HEK293 (cell line): ENCODE measurements at regions not wholly inside any gene's neighbourhood (a gene's known extent, or its start where the extent isn't known, plus 50 kb on each side); places are given as distances from the start of the nearest gene placed in this dataset.

Experiments used
- CTCF ChIA-PET: fragments of 350-600 bp; formaldehyde crosslinking; extraction: SDS; loops from one replicate; lab custom pipeline; 2021; ENCODE audit warnings: antibody characterized with exemption; lab: Yijun Ruan, JAX
- POLR2A ChIA-PET: fragments of 300-600 bp; formaldehyde crosslinking; extraction: SDS; loops from one replicate; lab custom pipeline; 2020; ENCODE audit warnings: antibody characterized with exemption, inconsistent platforms; lab: Yijun Ruan, JAX
- H3K27ac ChIP-seq: fragments of 200-500 bp; sonication (Bioruptor generic); 2 replicates; pipeline ENCODE4 v1.5.1; 2014; ENCODE audit warnings: low read depth, low read length, control low read depth, inconsistent platforms; ENCODE audit errors: extremely low read depth
- H3K36me3 ChIP-seq, 2 experiments: fragments of 200-500 bp in 1 of 2; sonication (Bioruptor generic) in 1 of 2; 1 replicate in 1 of 2; 2 replicates in 1 of 2; pipeline ENCODE4 v1.5.1; 2014 to 2017; ENCODE audit warnings: inconsistent platforms in 2 of 2, low read length in 2 of 2; ENCODE audit not compliant: control insufficient read depth in 2 of 2, insufficient read depth in 1 of 2
- H3K4me1 ChIP-seq: fragments of 200-500 bp; sonication (Bioruptor generic); 2 replicates; pipeline ENCODE4 v1.5.1; 2014; ENCODE audit warnings: mild to moderate bottlenecking, low read length, inconsistent platforms; ENCODE audit not compliant: control insufficient read depth, insufficient read depth
- H3K4me3 ChIP-seq: 2 replicates; pipeline ENCODE4 v1.5.1; 2011; ENCODE audit warnings: low read depth, mild to moderate bottlenecking, control low read depth, low read length, moderate library complexity
- H3K9me3 ChIP-seq: fragments of 200-500 bp; sonication (Bioruptor generic); 2 replicates; pipeline ENCODE4 v1.5.1; 2014; ENCODE audit warnings: low read depth, low read length, inconsistent platforms; ENCODE audit not compliant: control insufficient read depth, insufficient read depth
- GFI1B ChIP-seq: fragments of 450-650 bp; formaldehyde crosslinking; IDR thresholded peaks from 2 replicates; pipeline ENCODE4 v1.5.1; 2016; ENCODE audit warnings: missing biosample characterization, missing genetic modification characterization
- GLIS2 ChIP-seq: fragments of 450-650 bp; formaldehyde crosslinking; IDR thresholded peaks from 2 replicates; pipeline ENCODE4 v1.5.1; 2016; ENCODE audit warnings: missing biosample characterization, missing genetic modification characterization
- HOXD13 ChIP-seq: sonication (generic); formaldehyde crosslinking; IDR thresholded peaks from 2 replicates; pipeline ENCODE4 v1.8.0; 2022; ENCODE audit warnings: missing genetic modification reagents, borderline replicate concordance
- KLF9 ChIP-seq: fragments of 450-650 bp; formaldehyde crosslinking; IDR thresholded peaks from 2 replicates; pipeline ENCODE4 v1.5.1; 2016; ENCODE audit warnings: missing biosample characterization, missing genetic modification characterization, low read depth
- ZIC2 ChIP-seq: fragments of 450-650 bp; formaldehyde crosslinking; IDR thresholded peaks from 2 replicates; pipeline ENCODE4 v1.5.1; 2016; ENCODE audit warnings: missing biosample characterization, missing genetic modification characterization
- ZNF133 ChIP-seq: fragments of 450-650 bp; formaldehyde crosslinking; IDR thresholded peaks from 2 replicates; pipeline ENCODE4 v1.5.1; 2016; ENCODE audit warnings: missing biosample characterization, missing genetic modification characterization
- ZNF146 ChIP-seq: fragments of 450-650 bp; formaldehyde crosslinking; IDR thresholded peaks from 2 replicates; pipeline ENCODE4 v1.5.1; 2016; ENCODE audit warnings: missing biosample characterization, missing genetic modification characterization
- ZNF26 ChIP-seq: fragments of 450-650 bp; formaldehyde crosslinking; IDR thresholded peaks from 2 replicates; pipeline ENCODE4 v1.5.1; 2016; ENCODE audit warnings: missing biosample characterization, missing genetic modification characterization
- ZNF350 ChIP-seq: fragments of 450-650 bp; formaldehyde crosslinking; IDR thresholded peaks from 2 replicates; pipeline ENCODE4 v1.5.0; 2017; ENCODE audit warnings: missing biosample characterization, mild to moderate bottlenecking, missing genetic modification characterization
- ZNF639 ChIP-seq: fragments of 450-650 bp; formaldehyde crosslinking; IDR thresholded peaks from 2 replicates; pipeline ENCODE4 v1.5.1; 2016; ENCODE audit warnings: missing biosample characterization, missing genetic modification characterization
- ZNF670 ChIP-seq: fragments of 450-650 bp; formaldehyde crosslinking; IDR thresholded peaks from 2 replicates; pipeline ENCODE4 v1.5.1; 2016; ENCODE audit warnings: missing biosample characterization, missing genetic modification characterization, low read depth
- ZNF76 ChIP-seq: fragments of 450-650 bp; formaldehyde crosslinking; IDR thresholded peaks from 2 replicates; pipeline ENCODE4; 2016; ENCODE audit warnings: low read depth, missing biosample characterization, missing genetic modification characterization, borderline replicate concordance
- ZSCAN18 ChIP-seq: fragments of 450-650 bp; formaldehyde crosslinking; IDR thresholded peaks from 2 replicates; pipeline ENCODE4 v1.5.1; 2016; ENCODE audit warnings: missing biosample characterization, missing genetic modification characterization
- TF ChIP-seq, protein P1 (sequence below): fragments of 450-650 bp; formaldehyde crosslinking; IDR thresholded peaks from 2 replicates; pipeline ENCODE4 v1.5.1; 2017; ENCODE audit warnings: missing biosample characterization, missing genetic modification characterization
- TF ChIP-seq, protein P2 (sequence below): fragments of 450-650 bp; formaldehyde crosslinking; IDR thresholded peaks from 2 replicates; pipeline ENCODE4 v1.5.1; 2016; ENCODE audit warnings: missing biosample characterization, missing genetic modification characterization

DNA sequence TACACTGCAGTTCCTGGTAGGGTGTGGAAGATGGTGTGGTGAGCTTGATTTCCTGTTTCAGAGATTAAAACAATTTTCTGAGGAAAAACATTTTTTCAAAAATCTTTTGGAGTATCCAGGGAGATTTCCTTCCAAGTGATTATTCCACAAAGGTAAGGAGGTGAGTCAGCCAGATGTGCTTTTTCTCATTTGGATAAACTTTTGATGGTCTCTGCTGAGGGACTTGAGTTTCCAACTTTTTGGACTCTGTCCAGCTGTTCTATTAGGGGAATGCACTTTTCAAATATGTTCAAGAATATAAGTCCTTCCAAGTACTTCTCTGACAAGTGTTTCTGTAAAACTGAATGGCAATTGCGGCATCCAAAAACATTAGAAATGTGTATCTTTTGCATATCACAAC lies 628.8 kb upstream of the ADAMTS5 start:
- Histone ChIP-seq H3K36me3 (no peaks in the 10 kb centered on the region), H3K4me1 (no peaks in the 10 kb centered on the region), H3K4me3 (no peak overlapping the region), H3K27ac (no peak overlapping the region), H3K9me3 (no peaks in the 10 kb centered on the region)
- CTCF ChIA-PET: no interaction called here
- TF ChIP-seq KLF9 (tag by site-specific recombination) (no peak), GLIS2 (tag by site-specific recombination) (no peak), ZNF639 (no peak)
- POLR2A ChIA-PET: no interaction called here

GRCh38 chr21:27590271-27590670 lies 623.4 kb upstream of the ADAMTS5 start:
- Histone ChIP-seq H3K36me3 (no peaks in the 10 kb centered on the region), H3K4me3 (no peak overlapping the region), H3K27ac (no peak overlapping the region), H3K9me3 (no peaks in the 10 kb centered on the region), H3K4me1 (0 out of 2 replicates have a peak, but pooled peaks cover 2% of the 10 kb centered on the region)
- POLR2A ChIA-PET: no interaction called here
- no peak for TF ChIP-seq ZIC2 (tag by site-specific recombination)
- CTCF ChIA-PET: no interaction called here

- no peak overlapping the region for H3K4me3 ChIP-seq
- no peaks in the 10 kb centered on the region for H3K36me3 ChIP-seq
- ChIA-PET POLR2A (no interaction called here), CTCF (no interaction called here)
- H3K4me1 ChIP-seq: 0 out of 2 replicates have a peak, but pooled peaks cover 2% of the 10 kb centered on the region
- TF ChIP-seq ZNF76 (no peak), ZNF350 (tag by site-specific recombination) (no peak), ZSCAN18 (no peak), ZNF133 (tag by site-specific recombination) (no peak), HOXD13 (no peak), ZNF670 (tag by site-specific recombination) (no peak), ZNF26 (no peak), GFI1B (tag by site-specific recombination) (no peak), ZNF146 (no peak)
- TF ChIP-seq, protein P1, sequence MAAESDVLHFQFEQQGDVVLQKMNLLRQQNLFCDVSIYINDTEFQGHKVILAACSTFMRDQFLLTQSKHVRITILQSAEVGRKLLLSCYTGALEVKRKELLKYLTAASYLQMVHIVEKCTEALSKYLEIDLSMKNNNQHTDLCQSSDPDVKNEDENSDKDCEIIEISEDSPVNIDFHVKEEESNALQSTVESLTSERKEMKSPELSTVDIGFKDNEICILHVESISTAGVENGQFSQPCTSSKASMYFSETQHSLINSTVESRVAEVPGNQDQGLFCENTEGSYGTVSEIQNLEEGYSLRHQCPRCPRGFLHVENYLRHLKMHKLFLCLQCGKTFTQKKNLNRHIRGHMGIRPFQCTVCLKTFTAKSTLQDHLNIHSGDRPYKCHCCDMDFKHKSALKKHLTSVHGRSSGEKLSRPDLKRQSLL (tag by site-specific recombination): no peak
- TF ChIP-seq, protein P2, sequence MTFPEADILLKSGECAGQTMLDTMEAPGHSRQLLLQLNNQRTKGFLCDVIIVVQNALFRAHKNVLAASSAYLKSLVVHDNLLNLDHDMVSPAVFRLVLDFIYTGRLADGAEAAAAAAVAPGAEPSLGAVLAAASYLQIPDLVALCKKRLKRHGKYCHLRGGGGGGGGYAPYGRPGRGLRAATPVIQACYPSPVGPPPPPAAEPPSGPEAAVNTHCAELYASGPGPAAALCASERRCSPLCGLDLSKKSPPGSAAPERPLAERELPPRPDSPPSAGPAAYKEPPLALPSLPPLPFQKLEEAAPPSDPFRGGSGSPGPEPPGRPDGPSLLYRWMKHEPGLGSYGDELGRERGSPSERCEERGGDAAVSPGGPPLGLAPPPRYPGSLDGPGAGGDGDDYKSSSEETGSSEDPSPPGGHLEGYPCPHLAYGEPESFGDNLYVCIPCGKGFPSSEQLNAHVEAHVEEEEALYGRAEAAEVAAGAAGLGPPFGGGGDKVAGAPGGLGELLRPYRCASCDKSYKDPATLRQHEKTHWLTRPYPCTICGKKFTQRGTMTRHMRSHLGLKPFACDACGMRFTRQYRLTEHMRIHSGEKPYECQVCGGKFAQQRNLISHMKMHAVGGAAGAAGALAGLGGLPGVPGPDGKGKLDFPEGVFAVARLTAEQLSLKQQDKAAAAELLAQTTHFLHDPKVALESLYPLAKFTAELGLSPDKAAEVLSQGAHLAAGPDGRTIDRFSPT (tag by site-specific recombination): no peak
- H3K9me3 ChIP-seq: no peaks in the 10 kb centered on the region
- H3K27ac ChIP-seq: no peak overlapping the region
These were observed 622.9 kb upstream of the ADAMTS5 start for GRCh38 chr21:27589781-27590180.
